DMS 273 treated with DMSO at 0.1 percent for 48 hours (cell line): ENCODE measurements at regions not wholly inside any gene's neighbourhood (a gene's known extent, or its start where the extent isn't known, plus 50 kb on each side); places are given as distances from the start of the nearest gene placed in this dataset.

Experiments
- DNase-seq: peaks from one replicate; lab custom pipeline; 2025; lab: John Stamatoyannopoulos, UW

DNA sequence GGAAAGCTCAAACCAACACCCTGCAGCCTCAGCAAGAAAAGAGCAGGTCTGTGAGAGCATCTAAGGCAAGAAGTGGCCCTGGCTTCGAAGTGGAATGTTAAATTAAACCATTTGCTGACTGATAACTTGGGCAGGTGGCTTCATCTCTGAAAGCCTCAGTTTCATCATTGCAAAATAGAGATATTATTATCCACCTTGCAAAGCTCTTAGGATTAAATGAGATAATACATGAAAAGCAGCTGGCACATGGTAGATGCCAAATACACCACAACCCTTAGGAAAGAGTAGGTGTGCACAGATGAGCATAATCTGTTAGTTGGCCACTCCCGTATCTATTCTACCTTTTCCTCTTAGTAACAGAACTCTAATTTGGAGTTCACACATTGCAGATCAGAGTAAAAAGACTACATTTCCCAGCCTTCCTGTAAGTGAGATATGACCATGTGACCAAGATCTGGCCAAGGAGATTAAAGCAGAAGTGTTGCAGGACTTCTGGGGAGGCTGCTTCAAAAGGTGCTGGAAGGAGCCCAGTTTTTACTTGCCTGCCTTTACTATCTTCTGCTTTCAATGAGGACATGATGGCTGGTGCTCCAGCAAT is 288.7 kb downstream of the SOX9 start:
- no peak for DNase-seq

DNA sequence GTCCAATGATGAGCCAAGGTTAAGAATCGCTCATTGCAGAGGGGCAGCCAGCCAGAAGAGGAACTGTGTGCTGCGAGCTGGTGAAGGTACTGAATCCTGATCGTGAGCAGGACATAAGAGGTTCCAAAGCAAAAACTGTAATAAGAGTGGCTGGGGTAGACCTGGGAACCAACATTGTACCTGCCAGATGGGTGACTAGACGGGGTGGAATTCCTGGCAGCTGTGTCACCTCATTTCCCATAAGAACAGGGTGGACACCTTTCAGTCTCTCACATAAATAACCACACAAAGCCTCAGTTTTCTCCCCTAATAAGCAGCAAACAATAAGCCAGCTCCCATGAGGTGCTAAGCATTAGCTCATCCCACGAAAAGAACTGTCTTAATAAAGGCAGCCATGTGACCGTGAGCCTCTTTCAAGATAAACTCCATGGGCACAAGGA is 290.3 kb downstream of the SOX9 start:
- DNase-seq = no peak

DNA sequence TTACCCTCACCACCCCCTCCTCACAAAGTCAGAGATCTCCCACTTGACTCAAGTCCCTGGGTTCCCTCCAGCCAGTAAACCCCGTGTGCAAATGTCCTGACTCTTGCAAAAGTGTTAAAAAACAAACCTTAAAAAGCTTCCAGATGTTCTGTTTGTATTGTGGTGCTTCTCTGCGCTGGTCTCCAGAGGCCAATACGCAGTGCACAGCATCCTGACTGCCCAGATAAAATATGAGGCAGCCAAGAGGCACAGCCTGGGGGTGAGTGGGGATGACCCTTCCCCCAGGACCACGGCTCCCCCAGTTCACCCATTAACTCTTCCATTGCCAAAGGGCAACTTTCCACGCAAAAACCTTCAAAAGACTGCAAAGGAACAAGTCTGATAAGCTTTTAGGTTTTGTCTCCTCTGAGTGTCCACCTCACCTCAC is 291.8 kb downstream of the SOX9 start:
- no peak for DNase-seq

DNA sequence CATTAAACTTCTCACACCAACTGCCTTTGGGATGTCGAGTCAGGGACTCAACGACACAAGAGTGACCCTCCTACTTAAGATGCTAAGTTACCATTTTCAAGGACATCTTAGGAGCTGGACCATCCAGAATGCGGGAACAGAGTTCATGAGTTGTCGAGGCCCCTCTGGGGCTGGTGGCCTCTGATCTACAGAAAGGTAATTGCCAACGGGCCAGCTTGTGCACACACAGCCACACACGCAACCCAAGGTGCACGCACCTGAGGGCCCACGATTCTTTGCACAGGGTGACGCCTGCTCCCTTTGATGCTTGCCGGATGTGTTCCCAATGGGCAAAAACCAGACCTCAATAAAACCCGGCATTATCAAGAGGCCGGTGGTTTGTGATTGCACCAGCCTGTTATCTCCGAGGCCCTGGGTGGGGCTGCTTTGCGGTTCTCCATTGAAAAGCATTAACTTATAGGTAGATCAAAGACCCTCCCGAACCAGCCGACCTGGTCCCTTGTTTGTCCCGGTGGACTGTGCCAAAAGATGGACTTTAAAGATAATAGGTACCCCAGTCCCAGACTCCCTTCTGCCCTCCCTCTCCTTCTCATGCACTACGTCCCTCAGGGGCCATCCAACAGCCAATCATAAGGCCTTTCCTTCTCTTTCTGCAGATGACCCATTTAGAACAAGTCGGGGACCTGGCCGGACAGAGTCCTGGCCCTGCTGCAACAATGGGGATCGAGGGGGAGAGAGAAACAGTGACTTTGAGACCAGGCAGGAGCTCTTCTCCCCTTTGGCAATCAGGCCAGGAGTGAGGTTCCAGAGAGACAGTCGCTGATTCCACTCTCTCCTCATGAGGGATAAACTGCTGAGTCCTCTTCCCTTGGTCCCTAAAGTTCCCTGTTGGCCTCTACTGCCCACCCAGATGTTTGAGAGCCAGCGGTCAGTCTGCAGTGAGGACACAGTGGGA is 292.5 kb downstream of the SOX9 start:
- DNase-seq = no peak

DNA sequence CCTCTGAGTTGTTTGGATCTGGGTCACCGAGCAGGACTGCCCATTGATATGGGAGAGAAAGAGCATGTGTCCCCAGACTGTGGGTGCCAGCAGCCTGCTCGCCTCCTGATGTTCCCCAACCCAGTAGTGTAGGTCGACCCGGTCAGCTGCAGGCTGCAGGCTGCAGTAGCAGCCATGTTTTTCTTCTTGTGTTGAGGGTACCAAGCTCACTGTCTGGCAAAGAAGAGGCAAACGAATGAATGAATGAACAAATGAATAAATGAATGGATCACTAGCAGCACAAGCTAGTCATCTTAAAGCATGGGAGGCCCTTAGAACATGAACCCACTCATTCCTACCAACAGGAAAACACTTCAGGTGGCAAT is 293.2 kb downstream of the SOX9 start:
- no peak for DNase-seq

DNA sequence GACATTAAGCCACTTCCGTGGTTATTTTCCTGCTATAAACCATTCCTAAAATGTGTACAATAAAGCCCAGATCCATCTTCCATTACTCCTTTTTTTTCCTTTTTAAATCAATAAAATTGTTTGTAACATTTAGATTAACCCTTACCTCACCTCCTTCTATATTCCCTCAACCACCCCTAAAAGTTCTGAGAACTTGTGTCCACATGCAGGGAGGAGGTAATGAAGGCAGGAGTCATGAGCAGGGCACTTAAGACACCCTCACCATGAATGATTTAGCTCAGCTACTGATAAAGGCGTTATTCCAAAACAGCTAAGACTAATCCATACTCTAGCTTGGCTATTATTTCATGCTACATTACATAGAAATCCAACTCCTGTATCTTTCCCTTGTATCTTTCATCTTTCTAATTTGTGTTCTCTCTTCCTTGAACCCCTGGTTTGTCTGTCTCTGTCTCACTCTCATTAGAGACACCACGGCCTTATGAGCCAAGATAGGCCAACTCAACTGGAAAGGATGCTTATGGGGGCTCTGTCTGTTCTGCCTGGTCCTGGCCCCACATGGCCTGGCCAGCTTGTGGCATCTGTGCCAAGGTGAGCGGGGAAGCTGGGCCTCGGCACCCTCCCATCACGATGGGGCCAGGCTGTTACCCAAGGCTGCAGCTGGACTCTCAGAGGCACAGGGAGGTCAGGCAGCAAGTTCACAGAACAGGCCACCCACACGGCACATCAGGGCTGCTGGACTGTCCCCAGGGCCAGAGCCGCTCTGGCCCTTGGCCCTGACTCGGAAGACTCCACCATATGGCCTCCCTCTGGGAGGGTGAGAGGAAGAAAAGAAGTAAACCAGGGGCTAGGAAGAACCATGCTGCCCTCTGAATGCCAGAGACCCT is 294.4 kb downstream of the SOX9 start:
- no peak for DNase-seq

DNA sequence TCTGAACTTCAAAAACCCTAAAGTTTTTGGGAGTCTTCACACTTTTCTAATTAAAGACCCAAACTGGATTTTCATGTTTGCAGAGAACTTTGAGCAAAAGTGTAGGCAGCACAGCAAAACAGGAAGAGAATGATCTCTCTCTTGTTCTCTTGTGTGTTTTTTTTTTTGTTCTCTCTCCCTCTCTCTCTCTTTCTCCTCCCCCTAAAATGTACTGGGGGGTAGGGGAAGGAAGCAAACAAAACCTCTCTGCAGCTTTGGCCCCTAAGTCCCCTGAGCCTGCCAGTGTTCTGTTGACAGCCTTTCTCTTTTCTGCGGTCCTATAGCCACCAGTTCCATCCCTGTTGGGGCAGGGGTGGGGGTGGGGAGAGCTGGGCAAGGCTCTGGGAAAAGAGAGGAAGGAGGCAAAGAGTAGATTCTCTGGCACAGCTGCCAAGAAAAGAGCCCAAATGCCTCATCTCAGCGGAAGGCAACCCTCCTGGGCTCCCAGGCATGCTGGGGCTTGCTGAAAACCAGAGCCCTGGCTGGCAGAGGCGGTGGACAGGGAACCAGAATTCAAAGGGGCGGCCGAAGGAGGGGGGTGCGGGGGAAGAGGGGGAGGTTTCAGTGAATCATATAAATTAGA is 295.3 kb downstream of the SOX9 start:
- DNase-seq = peak; percentile 65

DNA sequence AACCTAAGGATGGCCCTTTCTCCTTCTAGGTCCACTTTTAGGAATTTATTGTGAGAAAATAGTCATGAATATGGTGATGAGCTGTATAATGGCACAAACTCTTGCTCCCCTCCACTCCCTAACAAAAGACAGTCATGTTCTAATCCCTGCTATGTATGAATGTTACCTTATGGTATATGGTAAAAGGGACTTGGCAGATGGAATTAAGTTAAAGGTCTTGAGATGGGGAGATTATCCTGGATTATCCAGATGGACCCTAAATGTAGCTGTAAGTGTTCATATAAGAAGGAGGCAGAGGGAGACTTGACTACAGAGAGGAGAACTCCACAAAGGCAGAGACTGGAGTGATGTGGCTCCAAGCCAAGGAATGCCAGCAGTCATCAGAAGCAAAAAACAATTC is 296.1 kb downstream of the SOX9 start:
- no peak for DNase-seq

DNA sequence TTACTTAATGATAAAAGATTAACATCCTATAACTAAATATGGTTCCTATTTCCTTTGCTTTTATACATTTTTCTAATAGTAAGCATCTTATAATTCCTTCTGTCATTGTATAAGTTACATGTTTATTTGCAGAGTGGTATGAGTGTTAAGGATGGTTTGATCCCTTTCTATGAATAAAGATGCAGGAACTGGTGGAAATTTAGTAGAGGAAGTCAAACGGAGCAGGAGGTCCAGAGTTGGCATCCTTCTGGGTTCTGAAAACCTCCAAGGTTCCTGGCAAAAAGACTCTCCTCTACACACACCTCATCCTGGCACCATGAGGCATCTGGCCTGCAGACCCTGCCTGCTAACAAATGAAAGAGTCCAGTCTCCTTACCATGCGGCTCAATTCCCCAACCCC is 296.8 kb downstream of the SOX9 start:
- DNase-seq = no peak

DNA sequence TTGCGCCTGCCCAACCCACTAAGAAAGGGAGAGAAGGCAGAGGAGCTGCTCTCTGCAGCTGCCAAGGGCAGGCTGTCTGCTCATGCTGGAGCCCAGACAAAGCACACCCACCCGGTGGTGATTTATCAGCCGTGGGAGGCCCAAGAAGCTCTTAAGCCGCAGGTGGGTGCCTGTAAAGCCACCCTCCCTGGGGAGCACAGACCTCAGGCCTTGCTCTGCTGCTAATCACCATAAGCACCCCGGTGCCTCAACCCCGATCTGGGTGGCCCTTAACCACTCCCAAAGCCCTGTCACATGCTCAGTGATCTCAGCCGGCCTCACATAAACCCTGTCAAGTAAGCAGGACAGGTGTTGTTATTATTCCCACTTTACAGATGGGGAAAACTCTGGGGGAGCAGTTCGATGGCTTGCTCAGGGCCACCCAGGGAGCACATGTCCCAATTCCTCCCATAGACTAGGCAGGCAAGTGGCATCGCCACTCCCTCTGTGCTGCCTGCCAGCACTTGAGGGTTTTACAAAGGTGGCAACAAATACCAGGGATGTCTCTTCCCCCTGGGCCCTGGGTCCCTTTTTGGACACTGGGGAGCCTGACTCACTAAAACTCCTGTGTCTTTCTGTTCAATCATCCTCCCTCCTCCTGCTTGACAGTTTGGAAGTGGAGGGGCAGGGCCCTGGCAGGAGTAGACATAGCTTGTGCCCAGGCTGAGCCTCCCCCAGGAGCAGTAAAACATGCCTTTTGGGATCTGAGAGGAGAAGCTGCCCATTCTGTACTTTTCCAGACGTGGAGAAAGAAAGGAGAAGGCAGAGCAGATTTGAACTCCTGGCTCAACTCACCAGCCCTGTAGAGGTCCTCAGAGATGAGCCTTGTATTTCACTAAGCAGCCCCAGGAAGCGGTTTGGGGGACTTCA is 299.3 kb downstream of the SOX9 start:
- no peak for DNase-seq

DNA sequence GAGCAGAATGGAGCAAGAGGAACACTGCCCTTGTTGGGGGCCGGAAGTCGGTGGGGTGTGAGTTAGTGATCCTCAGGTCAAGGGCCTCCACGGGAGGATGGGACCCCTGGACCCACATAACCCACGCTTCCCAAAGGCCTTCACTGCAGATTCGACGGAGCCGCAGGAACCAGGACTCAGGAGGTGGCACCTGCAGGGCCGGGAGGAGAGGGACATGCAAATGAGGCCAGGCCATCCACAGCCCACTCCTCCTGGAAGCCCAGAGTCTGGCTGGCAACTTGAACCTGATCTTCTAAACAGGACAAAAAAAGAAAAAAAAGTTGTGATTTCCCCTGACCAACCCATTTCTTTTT is 299.9 kb downstream of the SOX9 start:
- DNase-seq = no peak

DNA sequence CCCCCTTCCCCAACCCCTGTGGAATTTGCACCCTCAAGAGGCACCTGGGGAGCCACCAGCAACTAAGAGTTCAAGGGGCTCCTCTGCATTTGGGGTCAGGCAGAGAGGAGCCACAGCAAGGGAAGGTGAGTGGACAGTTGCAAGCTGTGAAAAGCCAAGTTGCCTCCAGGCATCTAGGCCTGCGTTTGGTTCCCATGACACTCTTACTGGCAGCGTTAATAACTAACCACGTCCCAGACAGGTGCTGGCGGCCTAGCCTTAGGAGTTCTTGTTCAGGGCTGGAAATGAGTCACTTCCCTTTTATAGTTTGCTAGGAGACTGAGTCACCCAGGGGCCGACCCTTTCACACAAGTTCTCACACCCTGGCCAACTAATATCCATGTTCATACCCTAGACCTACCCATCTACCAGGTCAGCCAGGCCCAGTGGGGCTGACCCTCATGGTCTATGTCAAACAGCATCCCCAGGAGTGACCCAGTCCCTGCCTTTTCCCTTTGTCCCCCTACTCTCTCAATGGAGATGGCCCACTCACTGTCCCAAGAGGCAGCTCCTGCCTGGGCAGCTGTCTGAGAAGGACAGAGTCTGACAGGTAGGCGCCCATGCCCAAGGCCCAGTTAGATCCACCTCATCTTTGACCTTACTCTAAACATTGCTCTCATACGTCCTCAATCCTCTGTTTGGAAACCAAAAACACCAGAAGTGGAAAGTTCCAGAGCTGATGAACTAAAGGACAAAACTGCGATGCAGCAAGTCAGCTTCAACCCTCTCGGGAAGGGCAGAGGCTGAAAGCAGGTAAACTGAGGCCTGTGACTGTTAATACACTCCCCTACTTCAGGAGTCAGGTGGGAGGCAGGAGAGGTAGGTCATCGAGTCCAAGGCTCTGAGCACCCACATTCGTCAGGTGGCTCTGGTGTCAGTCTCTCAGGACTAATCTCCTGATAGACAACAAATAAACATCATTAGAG is 300.6 kb downstream of the SOX9 start:
- no peak for DNase-seq

DNA sequence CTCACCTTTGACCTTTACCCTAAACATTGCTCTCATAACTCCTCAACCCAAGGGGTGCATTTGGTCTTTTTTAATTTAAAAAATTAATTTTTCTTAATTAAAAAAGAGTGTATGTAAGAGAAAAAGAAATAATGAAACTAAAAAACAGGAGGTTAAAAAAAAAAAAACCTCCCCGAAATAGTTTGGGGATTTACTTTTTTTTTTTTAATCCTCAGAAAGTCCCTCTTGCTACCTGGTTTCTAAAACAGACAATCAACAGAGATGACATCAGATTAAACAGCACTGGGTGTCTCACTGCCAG is 301.3 kb downstream of the SOX9 start:
- DNase-seq = no peak

DNA sequence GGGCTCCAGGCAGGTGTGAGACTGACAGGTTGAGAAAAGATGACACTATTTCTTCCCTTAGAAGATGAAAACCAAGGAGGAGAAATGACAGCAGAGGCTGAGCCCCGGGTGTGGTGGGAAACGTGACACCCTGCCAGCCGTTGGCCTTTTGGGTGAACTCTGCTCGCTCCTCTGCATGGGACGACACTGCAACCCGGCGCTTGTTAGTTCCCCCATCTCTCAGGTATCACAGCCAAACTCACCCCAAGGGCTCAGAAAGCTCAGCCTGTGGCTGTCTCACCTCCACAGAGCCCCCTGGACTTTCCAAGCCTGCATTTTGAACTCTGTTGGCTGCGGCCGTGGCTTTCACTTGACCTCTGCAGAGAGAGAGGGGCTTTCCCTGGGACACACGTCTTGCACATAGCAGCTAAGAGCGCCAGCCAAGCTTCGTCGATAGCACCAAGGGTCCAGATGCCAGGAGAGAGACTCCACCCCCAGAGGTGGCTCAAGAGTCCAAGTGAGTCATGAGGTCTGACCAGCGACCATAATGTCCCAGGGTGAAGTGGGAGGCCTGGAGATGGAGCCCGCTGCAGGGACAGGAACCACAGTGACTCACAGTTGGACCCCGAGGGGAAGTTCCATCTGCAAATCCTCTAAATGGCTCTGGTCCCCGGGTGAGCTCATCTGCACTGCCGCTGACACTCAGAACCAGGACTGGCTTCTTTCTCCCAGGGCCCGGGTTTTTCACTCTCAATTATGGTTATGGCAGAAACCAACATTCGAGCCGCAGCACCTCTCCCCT is 301.9 kb downstream of the SOX9 start:
- DNase-seq = no peak

DNA sequence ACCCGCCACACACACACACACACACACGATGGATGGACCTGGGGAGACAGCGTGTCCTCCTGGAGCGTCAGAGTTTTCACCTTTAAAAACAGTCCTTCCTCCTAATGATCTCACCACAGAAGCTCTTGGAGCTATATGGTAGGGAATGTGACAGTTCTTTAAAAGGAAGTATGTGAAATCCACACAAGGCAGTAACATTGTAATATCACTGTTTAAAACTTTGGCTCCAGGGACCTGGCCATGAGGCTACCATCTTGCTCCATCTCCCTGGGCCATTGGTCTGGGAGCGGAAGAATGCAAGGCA is 302.4 kb downstream of the SOX9 start:
- DNase-seq = no peak

DNA sequence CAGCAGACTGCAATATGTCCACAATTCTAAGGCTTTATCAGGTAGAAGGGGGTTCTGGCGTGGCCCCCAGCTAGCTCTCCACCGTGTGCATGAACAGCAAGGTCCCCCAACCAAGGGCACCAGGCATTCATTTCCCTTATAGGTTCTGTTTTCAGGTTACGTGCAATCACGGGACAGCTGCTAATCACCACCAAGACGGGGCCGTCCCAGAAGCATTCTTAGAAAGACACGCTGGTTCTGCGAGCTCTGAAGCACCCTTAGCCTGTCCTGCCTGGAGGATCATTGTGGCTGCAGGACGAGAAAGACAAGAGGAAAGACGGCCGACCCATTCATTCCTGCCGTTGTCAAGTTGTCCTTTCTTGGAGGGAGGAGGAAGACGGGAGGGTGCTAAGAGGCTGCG is 302.9 kb downstream of the SOX9 start:
- no peak for DNase-seq

DNA sequence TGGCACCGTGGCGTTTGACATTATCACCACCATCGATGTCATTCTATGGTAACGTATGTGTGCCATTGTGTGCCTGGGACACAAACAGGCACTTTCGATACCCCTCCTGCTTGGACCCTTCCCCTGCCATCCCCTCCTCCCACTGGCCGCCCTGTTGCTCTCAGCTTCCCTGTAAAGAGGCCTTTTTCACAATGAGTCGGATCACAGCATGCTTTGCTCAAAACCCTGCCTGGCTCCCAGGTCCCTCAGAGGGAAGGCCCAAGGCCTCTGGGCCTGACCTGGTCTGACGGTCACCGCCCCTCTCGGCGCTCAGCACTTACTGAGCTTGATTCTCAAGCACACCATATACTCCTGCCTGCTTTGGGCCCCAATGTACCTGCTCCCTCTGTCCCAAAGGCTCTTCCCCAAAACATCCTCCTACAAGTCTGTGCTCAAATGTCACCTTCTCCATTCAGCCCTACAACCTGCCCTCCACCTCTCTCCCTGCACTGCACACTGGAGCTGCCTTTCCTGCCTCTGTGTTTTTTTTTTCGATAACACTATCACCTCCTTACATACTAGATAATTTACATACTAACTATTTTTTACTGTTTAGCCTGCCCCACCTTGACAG is 303.8 kb downstream of the SOX9 start:
- no peak for DNase-seq

DNA sequence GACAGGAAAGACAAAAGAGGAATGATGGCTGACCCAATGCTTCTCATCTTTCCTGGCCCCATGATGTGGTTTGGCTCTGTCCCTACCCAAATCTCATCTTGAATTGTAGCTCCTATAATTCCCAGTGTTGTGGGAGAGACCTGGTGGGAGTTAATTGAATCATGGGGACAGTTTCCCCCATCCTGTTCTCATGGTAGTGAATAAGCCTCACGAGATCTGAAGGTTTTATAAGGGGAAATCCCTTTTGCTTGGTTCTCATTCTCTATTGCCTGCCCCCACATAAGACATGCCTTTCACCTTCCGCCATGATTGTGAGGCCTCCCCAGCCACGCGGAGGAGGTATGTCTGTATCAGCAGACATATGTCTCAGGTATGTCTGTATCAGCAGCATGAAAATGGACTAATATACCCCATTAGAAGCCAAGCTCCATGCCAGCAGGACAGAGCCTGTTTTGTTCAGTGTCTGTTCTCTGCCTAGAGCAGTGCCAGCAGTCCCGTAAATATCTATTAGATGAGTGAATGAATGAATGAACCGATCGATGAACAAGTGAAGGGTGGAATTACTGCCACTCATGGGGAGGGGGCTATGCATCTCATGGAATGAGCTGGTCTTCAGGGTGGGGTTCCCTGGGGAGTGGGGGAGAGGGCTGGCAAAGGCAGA is 304.4 kb downstream of the SOX9 start:
- no peak for DNase-seq

DNA sequence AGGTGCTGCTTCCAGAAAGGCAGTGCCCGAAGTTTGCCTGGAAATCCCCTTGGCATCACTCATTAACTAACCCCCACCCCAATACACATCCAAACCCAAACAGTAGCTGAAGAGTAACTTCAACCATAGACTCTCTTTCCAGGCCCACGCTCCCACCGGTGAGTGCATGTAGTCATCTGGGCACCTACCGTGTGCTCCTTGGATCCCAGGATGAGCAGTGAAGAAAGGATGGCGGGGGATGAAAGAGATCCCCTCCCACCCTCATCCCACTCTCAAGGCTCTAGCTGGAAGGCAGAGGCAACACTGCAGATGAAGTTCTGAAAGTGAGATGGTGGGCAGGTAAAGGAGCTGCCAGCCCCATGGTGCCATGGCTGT is 305.0 kb downstream of the SOX9 start:
- no peak for DNase-seq
